GM12891 (cell line): ENCODE measurements at regions not wholly inside any gene's neighbourhood (a gene's known extent, or its start where the extent isn't known, plus 50 kb on each side); places are given as distances from the start of the nearest gene placed in this dataset.

ENCODE experiments used
- POLR2A ChIP-seq: IDR thresholded peaks from 2 replicates; pipeline ENCODE4 v1.6.1; 2011; ENCODE audit warnings: low read depth, low read length, control low read depth
- POLR2AphosphoS5 ChIP-seq: IDR thresholded peaks from 2 replicates; pipeline ENCODE4 v1.6.1; 2011; ENCODE audit warnings: low read depth, low read length, control low read depth
- SPI1 ChIP-seq: IDR thresholded peaks from 2 replicates; pipeline ENCODE4 v1.6.1; 2011; ENCODE audit warnings: low read depth, low read length, control low read depth
- TAF1 ChIP-seq: IDR thresholded peaks from 2 replicates; pipeline ENCODE4 v1.6.1; 2011; ENCODE audit warnings: low read depth, low read length, control low read depth

- TF ChIP-seq POLR2A (no peak), TAF1 (no peak), POLR2AphosphoS5 (no peak), SPI1 (no peak)
These were observed 1155.3 kb downstream of the FSTL5 start for GRCh38 chr4:161008527-161008926.
